Osteocyte (in vitro differentiated cells): ENCODE measurements at regions not wholly inside any gene's neighbourhood (a gene's known extent, or its start where the extent isn't known, plus 50 kb on each side); places are given as distances from the start of the nearest gene placed in this dataset.
"Not testable (repeated sequence)": the region's sequence is repeated elsewhere in the genome, so short reads cannot be mapped to it uniquely, and the experiment has no call there.

ENCODE experiments used
- DNase-seq: peaks from one replicate; pipeline ENCODE4 v3.0.0; 2021; ENCODE audit warnings: mixed read lengths; ENCODE audit not compliant: unreplicated experiment; ENCODE audit errors: extremely low spot score
- H3K27ac Mint-ChIP-seq: one replicate; pipeline ENCODE4 v1.8.0; 2021; ENCODE audit warnings: mild to moderate bottlenecking, mixed read lengths; ENCODE audit not compliant: unreplicated experiment
- H3K27me3 Mint-ChIP-seq: one replicate; pipeline ENCODE4 v1.8.0; 2021; ENCODE audit warnings: mixed read lengths; ENCODE audit not compliant: unreplicated experiment
- H3K36me3 Mint-ChIP-seq: one replicate; pipeline ENCODE4 v1.8.0; 2021; ENCODE audit warnings: mixed read lengths; ENCODE audit not compliant: unreplicated experiment
- H3K4me1 Mint-ChIP-seq: one replicate; pipeline ENCODE4 v1.8.0; 2021; ENCODE audit warnings: mixed read lengths; ENCODE audit not compliant: unreplicated experiment
- H3K4me3 Mint-ChIP-seq: one replicate; pipeline ENCODE4 v1.8.0; 2021; ENCODE audit warnings: mild to moderate bottlenecking, moderate library complexity, mixed read lengths; ENCODE audit not compliant: unreplicated experiment
- H3K9me3 Mint-ChIP-seq: one replicate; pipeline ENCODE4 v1.8.0; 2021; ENCODE audit warnings: mixed read lengths; ENCODE audit not compliant: unreplicated experiment
- TF ChIP-seq, protein P1 (sequence below): fragments of 200-600 bp; sonication (generic); IDR thresholded peaks from 2 replicates; pipeline ENCODE4 v1.5.0; 2021; ENCODE audit warnings: antibody characterized with exemption, mild to moderate bottlenecking, moderate library complexity

DNA sequence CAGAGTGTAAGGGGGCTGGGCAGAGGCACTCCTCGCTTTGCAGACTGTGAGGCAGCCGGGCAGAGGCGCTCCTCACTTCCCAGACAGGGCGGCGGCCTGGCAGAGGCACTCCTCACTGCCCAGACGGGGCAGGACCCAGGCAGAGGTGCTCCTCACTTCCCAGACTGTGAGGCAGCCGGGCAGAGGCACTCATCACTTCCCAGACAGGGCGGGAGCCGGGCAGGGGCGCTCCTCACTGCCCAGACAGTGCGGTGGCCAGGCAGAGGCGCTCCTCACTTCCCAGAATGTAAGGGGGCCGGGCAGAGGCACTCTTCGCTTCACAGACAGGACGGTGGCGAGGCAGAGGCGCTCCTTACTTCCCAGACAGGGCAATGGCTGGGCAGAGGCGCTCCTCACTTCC, 442.5 kb downstream of the SPATA31D1 start:
- DNase-seq = no peak
- H3K4me3 Mint-ChIP-seq = no peak overlapping the region
- H3K27ac Mint-ChIP-seq = no peak overlapping the region
- H3K9me3 Mint-ChIP-seq = peaks cover 14% of the 10 kb centered on the region
- H3K36me3 Mint-ChIP-seq = peaks cover 3% of the 10 kb centered on the region
- H3K27me3 Mint-ChIP-seq = no peaks in the 10 kb centered on the region
- TF ChIP-seq, protein P1, sequence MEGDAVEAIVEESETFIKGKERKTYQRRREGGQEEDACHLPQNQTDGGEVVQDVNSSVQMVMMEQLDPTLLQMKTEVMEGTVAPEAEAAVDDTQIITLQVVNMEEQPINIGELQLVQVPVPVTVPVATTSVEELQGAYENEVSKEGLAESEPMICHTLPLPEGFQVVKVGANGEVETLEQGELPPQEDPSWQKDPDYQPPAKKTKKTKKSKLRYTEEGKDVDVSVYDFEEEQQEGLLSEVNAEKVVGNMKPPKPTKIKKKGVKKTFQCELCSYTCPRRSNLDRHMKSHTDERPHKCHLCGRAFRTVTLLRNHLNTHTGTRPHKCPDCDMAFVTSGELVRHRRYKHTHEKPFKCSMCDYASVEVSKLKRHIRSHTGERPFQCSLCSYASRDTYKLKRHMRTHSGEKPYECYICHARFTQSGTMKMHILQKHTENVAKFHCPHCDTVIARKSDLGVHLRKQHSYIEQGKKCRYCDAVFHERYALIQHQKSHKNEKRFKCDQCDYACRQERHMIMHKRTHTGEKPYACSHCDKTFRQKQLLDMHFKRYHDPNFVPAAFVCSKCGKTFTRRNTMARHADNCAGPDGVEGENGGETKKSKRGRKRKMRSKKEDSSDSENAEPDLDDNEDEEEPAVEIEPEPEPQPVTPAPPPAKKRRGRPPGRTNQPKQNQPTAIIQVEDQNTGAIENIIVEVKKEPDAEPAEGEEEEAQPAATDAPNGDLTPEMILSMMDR = no peak
- H3K4me1 Mint-ChIP-seq = no peaks in the 10 kb centered on the region

DNA sequence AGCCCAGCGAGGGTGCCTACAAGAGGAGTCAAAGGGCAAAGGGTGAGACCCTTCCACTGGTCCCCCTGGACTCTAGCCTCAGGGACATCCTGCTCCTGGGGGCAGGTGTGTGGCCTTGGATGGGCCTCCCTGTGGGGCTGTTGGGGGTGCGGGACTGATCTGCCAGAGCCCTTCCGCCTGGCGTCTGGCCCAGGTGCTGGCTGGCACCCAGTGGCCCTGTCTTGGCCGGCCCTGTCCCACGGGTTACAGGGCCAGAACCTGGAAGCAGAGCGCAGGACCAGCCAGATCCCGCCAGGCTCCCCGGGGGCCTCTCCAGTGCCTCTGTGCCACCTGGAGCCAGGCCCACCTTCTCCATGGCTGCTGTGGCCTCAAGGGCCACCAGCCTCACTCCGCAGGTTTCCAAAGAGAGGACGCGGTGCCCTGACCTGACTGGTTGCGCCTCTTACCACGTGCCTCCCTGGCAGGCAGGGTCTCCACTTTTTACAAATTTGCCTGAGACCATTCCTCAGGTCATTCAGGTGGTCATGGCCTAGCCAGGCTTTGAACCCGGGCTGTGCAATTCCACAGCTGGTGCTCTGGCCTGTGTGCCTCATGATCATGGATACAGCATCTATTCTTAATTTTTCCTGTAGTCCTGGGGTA, 444.8 kb downstream of the SPATA31D1 start:
- H3K9me3 Mint-ChIP-seq = peaks cover 17% of the 10 kb centered on the region

DNA sequence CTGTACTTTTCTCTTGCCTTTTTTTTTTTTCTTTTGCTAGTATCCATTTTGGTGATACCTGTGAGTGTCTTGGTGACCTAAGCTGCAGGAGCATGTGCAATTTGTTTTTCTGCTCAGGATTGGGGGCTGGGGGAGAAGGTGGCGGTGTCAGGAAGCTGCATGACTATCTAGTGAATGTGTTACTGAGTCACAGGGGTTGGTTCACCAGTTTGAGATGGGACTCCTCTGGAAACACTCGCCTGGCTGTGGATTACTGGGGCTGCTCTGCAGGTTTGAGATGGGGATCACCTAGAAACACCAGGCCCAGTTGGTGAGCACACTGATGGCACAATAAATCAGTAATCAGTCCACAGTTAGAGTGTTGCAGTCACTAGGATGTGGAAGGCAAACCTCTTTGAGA, 447.9 kb downstream of the SPATA31D1 start:
- H3K36me3 Mint-ChIP-seq = peaks cover 1% of the 10 kb centered on the region

More for the DNA sequence above, 444.8 kb downstream of the SPATA31D1 start:
- not testable (repeated sequence) for H3K27ac Mint-ChIP-seq, H3K36me3 Mint-ChIP-seq, H3K27me3 Mint-ChIP-seq, H3K4me3 Mint-ChIP-seq, DNase-seq, H3K4me1 Mint-ChIP-seq

DNA sequence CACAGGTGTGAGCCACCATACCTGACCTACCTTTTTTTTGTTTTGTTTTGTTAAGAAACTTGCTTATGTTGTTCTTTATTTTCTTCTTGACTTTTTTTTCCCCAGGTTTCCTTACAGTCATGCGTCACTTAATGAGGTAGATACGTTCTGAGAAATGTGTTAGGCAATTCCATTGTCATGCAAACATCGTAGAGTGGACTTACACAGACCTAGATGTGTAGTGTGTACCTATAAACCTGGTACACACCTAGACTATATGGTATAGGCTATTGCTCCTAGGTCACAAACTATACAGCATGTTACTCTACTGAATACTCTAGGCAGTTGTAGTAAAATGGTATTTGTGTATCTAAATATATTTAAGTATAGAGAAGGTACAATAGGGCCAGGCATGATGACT, 448.6 kb downstream of the SPATA31D1 start:
- H3K4me1 Mint-ChIP-seq, H3K27ac Mint-ChIP-seq, DNase-seq, H3K36me3 Mint-ChIP-seq, H3K4me3 Mint-ChIP-seq, H3K27me3 Mint-ChIP-seq: not testable (repeated sequence)
- peaks cover 26% of the 10 kb centered on the region for H3K9me3 Mint-ChIP-seq

More for the DNA sequence above, 447.9 kb downstream of the SPATA31D1 start:
- H3K4me3 Mint-ChIP-seq = no peak overlapping the region
- no peak overlapping the region for H3K27ac Mint-ChIP-seq
- peaks cover 26% of the 10 kb centered on the region for H3K9me3 Mint-ChIP-seq
- DNase-seq = no peak
- H3K4me1 Mint-ChIP-seq = no peaks in the 10 kb centered on the region
- TF ChIP-seq, protein P1 = no peak
- no peaks in the 10 kb centered on the region for H3K27me3 Mint-ChIP-seq

DNA sequence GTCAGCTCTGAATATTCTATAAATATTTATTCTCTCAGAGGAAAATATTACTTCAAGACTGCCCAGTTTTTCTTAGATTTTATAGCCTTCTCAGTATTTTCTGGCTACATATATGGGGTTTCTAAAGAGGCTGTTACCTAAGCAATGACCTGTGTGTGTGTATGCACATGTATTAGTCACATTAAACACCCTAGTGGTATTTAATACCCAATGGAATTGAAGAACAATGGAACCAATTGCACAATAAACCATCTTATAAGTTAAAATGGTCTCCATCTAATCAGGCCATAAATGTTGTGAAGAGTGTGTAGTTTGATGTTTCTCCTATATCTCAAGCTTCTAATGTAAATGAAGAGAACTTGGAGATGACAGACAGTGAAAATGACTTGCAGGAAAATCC, 450.0 kb downstream of the SPATA31D1 start:
- Mint-ChIP-seq H3K9me3 (peaks cover 26% of the 10 kb centered on the region), H3K4me3 (no peak overlapping the region), H3K36me3 (peaks cover 1% of the 10 kb centered on the region), H3K27me3 (peaks cover 5% of the 10 kb centered on the region), H3K27ac (no peak overlapping the region), H3K4me1 (no peaks in the 10 kb centered on the region)
- TF ChIP-seq, protein P1 = no peak
- DNase-seq = no peak

DNA sequence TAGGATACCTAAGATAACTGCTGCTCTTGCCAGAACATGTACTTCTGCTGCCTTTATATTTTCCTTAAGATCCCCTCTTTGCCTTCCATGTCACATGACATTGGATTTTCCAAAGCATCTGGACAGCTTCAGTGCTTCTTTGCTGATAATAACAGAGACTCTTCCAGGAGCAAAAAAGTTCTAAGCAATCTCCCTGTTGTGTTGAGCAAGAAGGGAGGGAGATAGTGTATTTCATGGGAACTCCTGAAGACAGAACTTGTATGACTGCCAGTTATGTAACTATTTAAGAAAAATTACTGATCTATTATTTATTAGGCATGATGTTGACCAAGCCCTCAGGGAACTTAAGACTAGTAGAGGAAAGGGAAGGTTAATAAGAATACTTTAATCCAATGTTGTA, 454.7 kb downstream of the SPATA31D1 start:
- no peak overlapping the region for H3K27ac Mint-ChIP-seq
- H3K9me3 Mint-ChIP-seq = peaks cover 30% of the 10 kb centered on the region
- H3K4me3 Mint-ChIP-seq = no peak overlapping the region
- no peak for DNase-seq
- TF ChIP-seq, protein P1 = no peak
- H3K27me3 Mint-ChIP-seq = peaks cover 9% of the 10 kb centered on the region
- peaks cover 3% of the 10 kb centered on the region for H3K36me3 Mint-ChIP-seq
- H3K4me1 Mint-ChIP-seq = no peaks in the 10 kb centered on the region
